Ecto neural progenitor cell (in vitro differentiated cells): ENCODE measurements at regions not wholly inside any gene's neighbourhood (a gene's known extent, or its start where the extent isn't known, plus 50 kb on each side); places are given as distances from the start of the nearest gene placed in this dataset.

Source experiments
- DNase-seq: peaks from one replicate; pipeline ENCODE4 v3.0.0-alpha.2; 2018; ENCODE audit warnings: low spot score

DNA sequence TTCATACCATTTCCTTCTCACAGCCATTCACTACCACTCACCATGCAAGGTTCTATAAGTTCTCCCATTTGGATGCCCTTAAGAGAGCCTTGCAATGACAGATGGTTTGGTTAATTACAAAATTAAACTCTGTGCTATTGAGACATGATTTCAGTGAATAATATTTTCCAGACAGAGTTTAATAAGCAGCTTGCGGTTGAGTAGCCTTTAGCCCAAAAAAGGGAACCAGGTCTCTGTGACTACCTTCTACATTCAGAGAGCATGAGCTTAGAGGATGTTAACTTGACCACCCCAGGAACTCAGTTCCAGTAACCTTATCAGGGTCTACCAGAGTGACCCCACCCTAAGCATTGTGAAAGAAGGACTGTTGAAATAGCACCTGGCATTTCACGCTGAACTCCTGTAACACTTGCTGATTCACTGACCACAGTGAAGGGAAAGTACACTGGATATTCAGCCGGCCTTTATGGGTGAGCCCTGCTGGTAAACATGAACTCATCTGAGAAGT is 1173.1 kb upstream of the ZEB2 start:
- DNase-seq, result no peak

DNA sequence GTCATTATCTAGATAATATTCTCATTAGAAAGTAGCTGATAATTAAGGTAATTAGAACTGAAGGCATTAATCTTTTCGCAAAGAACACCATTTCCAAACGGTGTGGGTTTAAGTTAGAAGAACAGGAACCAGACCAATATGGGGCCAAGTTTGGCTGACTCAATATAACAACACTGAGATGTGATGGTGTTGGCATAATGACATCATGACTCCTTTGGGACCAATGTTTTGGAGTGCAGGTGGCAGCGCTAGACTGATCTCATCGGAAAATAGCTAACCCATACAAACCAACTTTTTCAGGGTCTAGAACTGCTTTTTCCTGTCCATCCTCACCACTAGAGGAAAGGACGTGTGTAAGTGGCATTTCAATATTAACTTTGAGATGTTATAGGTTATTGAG is 1171.7 kb upstream of the ZEB2 start:
- DNase-seq, result no peak

DNA sequence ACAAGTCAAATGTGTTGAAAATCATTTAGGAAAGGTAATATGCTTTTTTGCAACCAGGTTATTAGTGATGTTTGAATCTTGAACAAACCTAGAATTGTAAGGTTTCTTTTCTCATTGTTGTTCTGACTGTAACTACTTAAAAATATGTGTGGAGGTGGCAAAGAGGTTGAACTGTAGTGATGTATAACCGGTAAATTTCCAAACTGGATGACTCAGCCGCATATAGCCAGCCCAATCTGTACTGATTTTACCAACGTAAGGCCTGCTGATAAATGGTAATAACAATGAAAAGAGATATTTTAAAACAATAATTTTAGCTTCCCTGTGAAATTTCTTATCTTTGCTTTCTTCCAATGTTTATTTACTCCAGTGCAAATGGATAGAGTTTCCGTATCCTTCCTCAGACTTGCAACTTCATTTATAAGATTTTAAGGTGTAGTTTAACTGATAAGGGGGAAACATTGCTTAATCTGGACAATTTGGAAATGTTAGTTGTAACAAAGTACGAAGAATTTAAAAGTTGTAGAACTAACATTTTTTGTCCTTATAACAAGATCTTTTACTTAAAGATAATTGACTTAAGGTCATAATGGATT is 1170.4 kb upstream of the ZEB2 start:
- no peak for DNase-seq

DNA sequence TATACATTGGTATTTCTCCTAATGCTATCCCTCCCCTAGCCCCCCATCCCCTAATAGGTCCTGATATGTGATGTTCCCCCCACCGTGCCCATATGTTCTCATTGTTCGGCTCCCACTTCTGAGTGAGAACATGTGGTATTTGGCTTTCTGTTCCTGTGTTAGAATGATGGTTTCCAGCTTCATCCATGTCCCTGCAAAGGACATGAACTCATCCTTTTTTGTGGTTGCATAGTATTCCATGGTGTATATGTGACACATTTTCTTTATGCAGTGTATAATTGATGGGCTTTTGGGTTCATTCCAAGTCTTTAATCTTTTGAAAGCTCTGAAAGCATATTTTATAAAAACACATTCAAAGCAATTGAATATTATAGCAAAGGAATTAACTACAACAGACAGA is 1169.4 kb upstream of the ZEB2 start:
- DNase-seq, result no peak

DNA sequence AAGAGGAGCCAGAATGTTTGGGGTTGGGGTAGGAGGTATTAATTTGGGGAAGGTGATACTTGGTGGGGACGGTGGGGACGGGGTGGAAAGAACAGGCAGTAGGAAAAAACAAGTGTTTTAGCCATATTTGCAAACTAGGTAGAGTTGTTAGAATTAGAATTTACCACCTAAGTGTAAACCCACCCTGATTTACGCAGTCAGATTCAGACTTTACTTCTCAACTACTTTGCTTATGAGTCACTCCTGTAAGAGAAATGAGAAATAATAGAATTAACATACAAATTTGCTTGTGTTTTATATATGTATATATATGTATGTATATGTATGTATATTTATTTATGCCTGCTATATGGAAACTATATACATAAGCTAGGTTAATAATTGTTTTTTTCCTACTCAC is 1168.2 kb upstream of the ZEB2 start:
- DNase-seq, result no peak

DNA sequence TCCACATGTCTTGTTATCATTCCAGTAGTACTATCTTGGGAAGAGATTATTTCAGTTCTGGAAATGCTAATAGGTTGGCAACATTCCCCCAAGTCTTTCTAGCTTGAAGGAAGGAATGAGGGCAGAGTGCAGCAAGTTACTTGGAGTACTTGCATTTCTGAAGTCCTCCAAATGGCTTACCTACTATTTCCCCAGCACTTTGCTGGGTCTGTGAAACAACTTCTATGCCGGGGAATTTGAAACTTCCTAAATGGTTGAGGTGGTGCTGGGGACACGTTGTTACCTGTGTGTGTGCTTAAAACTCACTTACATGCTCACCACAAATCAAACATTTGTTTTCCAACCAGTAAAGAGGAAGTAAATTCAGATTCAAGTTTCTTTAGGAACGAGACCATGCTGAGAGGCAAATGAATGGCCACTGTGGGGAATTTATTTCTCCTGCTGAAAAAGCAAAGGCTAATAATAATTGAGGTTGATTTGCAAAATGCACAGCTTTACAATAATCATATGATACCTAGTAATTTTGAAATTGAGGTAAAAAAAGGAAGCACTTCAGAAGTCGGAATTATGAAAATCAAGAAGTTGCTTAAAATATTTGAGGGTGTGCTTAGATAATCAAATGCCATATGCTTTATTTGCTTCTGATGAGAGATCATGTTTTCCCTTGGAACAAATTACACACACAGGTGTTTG is 1167.7 kb upstream of the ZEB2 start:
- no peak for DNase-seq

DNA sequence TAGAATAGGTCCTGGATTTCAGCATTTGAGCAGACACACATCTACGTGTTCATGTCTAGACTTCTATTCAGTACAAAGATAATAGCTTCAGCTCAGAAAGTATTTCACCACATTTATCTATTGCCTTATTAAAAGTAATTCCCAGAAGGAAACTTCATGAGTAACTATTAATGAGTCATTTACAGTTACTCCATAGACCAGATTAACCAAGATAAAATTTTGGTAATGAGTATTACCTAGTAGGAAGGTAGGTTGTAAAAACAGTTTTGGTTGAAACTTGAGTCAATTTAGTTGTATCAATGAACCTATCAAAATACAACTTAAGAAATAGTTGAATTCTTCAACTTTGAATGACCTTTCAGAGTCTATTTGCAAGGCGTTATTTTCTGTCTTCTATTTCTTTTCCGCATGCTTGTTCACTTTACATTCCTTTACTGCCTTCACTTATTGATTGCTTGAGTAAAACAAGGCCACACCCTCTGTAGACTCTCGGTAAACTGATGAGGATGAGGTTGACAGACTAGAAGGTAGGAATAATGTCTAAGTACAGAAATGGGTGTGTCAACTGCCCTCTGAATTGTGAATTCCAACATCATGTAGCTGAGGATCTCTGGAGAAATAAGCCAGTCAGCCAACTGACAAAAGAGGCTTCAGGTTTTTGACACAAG is 1165.6 kb upstream of the ZEB2 start:
- DNase-seq, result no peak

DNA sequence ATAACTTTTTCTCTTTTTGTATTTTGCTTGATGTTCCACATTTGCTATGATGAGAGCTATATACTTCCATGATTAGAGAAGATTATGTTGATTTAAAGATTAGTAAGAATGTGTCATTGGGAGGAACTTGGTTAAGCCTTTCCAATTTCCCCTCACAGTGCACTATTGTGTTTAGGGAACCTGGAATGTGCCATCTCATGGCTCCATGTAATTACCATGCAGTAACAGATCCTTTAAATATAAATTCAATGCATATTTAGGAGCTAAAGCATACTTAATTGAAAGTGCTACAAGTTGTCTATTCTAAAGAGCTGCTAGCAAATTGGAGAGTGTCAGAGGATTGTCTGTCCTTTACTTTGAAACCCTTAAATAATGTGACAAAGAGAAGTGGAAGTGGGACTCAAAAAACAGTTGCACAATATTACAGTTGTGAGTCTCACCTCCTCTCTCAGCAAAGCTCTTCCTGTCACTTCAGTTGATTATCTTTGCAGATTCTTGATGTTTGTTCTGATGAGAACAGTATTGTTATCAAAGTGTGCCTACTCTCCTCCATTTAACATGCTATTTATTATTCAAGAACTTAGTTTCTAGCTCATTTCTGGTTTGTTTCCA is 1162.7 kb upstream of the ZEB2 start:
- no peak for DNase-seq

DNA sequence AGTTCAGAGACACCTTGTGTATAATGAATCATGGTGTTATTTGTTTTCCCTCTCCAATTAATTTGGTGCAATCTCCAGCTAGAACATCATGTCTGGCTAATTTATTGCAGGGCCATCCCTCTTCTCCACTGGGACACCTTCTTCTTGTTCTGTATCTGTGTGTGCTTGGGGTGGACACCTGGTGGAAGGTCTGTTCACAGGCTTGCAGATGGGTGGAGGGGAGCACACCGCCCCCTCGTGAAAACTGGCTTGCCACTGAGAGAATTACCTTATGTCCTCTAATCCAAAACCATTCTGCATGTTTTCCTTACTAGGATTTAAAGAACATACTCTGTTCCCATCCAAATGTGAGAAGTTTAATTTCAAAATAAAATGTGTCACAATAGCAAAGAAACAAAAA is 1160.4 kb upstream of the ZEB2 start:
- DNase-seq, result no peak

DNA sequence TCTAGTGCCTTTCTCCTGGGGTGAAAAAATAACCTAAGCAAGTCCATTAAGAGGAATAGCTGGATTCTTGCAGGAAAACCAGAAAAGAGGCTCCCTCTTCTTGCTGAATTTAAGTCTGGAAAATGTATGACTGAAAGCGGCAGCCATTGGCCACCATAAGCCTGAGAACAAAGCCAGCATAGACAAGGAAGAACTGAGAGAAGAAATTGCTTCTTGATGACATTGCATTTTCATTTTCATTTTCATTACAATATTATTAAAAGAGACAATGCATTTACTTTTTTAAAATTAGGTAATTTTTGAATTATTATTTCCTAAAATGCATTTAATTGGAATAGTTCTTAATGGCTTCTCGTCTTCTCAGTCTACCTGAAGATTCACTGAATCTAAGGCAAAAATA is 1157.5 kb upstream of the ZEB2 start:
- no peak for DNase-seq

DNA sequence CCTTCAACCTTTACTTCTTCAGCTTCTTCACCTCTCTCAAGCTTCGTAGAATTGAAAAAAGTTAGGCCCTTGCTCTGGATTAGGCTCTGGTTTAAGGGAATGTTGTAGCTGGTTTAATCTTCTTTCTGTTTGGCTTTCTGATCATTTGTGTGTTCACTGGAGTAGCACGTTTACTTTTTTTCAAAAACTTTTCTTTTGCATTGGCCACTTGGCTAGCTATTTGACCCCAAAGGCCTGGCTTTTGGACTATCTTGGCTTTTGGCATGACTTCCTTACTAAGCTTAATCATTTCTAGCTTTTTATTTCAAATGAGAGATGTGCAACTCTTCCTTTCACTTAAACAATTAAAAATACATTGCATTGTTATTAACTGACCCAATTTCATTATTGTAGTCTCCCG is 1154.8 kb upstream of the ZEB2 start:
- no peak for DNase-seq

DNA sequence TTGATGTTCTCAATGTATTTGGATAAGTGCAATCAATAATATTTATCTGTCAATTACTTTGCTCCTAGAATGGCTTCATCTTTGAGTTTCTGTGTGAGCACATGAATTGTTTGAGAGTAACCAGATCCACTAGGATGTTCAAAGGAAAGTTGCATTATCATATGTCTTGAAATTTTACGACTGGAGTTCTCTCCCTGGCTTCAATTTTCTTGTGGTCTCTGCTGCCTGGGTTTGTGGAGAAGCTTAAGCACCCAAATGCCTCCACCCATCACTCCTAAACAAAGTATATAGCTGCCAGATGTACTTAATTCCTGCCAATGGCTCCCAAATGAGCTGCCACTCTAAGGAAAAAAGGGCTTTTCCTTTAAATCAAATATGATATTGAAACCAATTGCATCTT is 1149.4 kb upstream of the ZEB2 start:
- DNase-seq, result no peak

DNA sequence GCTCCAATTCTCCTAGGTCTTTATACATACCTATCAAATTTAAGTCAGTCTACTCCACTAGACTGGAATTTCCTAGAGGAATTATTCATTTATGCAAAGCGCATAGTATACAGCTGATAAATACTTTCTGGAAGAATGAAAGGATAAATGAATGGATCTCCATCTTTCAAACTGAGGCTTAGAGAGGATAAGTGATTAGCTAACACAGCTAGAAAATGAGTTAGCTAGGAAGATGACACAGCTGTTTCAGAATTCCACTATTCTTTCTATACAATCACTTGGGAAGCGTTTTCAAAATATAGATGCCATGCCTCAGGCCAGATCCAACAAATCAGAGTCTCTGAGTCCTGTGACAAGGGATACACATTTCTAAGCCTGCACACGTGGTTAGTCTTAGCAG is 1146.6 kb upstream of the ZEB2 start:
- DNase-seq, result no peak

DNA sequence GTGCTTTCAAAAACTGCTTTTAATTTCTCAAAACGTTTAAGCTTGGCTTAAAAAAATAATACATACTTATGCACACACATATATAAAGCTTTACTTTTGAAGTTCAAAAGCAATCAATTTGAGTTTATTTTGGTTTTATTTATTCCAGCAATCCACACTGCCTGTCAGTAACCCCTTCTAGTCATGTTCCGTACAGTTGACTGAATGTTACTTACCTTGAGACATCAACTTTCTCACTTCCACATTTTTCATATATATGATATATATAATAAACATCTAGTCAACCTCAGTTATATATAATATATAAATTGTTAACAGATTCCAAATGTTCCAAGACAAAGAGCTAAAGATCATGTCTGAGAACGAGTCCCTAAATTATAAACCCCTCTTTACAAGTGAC is 1137.3 kb upstream of the ZEB2 start:
- no peak for DNase-seq

DNA sequence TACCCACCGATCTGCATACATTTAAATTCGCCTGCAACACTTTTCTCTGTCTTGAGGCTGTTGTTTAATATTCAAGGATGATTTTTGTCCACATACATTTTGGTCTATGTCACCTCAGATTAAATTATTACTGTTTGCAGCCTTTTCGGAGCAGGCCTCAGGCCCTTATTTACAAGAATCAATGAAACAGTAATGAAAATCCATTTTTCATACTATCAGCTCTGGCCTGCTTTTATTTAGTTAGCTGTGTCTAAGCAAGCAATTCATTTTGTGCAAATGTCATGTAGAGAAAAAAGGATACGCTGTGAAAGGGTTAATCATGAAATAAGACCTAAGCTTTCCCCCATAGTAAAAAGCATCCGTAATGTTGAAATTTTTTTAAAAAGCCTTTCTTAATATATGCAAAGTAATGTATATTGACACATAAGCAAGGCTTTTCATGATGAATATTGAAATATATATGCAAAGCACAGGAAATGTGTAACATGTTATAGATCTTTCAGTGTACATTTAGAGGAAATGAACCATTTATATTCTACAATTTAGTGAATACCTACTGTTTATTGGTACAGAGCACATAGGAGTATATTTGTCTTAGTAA is 1135.3 kb upstream of the ZEB2 start:
- no peak for DNase-seq

DNA sequence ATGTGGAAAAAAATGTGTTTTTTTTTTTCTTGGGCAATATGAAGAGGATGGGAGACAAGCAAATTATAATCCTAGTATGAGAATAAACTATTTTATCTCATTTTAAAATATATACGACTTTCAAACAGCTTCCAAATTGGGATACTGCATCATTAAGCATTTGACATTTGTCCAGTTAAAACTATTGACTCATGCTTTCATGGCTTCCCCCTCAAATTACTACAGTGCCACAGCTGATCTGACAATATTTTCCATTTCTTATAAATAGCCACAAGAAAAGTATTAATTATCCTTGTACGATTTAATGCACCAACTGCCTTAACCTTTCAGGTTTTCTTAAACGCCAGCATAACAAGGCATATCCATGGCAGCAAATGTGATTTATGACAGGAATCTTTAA is 1134.8 kb upstream of the ZEB2 start:
- no peak for DNase-seq

DNA sequence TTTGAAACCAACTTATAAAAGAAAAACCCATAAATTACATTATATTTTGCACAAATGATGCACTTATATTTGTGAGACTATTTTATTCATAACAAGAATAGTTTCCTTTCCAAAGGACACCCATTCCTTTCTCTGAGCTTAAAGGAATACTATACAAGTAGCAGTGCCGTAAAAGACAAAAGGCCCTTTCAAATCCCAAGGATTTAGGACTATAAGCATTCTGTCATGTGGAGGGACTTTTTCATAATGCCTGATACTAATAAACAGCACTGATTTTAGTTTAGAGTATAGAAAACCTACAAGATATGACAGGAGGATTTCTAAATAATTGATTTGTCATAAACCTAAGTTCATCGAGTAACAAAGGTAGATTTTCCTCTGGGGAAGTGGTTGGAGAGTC is 1134.2 kb upstream of the ZEB2 start:
- no peak for DNase-seq

DNA sequence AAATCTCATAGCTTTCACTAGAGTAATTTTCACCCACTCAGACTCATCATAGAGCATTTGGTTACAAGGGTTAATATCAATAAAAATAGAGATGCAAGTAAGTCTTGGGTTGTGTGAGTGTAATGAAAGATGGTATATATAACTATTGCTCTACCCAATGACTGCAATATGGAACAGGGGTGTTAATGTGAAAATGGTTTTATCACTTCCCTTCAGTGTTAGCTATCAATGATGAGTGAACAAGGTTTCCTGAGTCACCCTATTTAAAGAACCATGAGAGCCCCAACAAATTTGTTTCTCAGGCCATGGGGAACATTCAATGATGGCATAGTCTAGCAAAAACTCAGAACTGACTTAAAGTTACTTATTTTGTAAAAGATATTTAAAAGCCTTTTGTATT is 1133.6 kb upstream of the ZEB2 start:
- no peak for DNase-seq

DNA sequence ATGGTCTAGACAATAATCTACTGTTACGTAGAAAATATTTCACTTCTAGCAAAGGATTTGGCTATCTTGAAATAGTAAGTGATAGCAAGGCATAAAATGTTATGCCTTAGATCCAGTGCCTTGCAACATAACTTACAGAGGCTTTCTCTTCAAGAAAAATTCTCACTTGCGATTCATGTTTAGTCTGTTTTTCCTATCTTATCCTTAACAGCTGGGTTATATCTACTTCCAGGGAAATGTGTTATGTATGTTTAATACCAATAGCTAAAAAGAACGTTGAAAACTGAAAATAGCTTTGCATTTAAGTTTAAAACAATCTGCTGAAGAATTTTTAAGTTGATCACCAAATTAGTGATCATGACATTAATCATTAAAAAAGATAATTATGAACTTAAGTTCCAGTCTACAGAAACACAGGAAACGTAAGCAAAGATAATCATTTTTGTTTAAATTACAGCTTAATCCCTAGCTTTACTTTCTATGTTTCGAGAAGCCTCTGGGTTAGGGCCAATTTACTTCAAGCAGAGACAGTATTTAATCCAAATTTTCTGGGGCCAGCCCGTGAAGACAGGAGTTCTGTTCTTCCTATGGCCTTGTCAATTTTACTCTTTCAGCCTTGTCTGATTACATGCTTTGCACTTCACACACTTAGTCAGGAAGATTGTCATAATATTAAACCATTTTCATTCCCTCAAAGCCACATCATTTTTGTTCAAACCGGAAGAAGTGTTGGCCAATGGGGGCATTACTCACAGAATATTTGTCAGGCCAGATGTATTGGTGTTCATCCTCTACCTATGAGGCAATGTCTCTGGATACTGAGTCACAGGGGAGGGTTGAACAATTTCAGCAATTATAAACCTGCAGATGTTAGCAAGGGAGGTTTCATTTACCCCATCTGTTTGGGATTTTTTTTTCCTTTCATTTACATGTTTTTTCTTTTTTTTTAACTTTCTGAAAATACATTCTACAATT is 1132.9 kb upstream of the ZEB2 start:
- no peak for DNase-seq

DNA sequence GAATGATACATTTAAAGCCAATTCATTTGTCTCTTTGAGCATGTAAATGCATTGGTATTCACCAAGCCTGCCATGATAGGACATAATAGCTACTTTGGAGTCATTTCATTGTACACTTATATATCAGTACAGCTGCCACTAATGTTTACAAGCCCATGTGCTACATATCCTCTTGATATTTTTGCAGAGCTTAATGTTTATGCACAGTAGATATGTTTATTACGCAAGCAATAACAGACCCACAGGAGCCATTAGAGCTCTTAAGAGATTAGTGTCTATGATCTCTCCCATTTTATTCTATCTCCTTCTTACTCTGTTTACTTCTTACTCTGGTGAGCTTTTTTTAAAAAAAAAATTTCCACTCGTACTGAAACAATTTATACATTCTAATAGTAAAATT is 1132.1 kb upstream of the ZEB2 start:
- DNase-seq, result no peak

DNA sequence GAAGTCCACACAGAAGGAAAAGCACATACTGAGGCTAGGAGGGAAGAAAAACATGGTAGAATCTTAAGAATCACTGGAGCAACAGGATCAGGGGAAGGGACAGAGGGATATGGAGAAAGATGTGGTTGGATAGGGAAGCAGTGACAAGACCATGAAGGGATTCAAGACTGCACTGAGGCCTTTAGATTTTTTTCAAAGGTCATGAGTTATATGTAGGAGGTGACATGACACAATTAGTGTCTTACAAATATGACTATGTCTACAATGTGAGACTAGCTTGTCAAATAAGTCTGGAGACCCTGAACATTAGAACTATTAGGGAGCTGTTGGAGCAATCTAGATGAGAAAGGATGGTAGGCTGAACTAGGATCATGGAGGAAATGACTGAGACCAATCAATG is 1130.3 kb upstream of the ZEB2 start:
- DNase-seq, result no peak

DNA sequence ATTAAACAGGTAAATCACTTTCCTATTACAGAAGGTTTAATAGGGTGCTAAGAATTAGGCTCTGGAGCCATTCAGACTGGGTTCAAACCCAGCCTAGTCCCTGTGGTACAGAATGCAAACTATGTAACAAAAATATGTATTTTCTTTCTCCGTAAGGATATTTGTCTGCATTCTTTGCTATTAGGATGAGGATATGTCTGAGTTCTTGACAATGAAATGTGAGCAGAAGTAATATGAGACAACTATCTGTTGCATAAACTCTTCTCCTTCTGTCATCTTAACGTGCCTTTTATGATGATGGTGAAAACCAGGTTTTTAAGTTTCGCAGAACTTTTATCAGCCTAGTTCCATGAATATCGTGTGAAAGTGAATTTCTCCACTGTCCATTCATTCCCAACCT is 1129.1 kb upstream of the ZEB2 start:
- no peak for DNase-seq
